K562 (cell line): ENCODE measurements at regions not wholly inside any gene's neighbourhood (a gene's known extent, or its start where the extent isn't known, plus 50 kb on each side); places are given as distances from the start of the nearest gene placed in this dataset.

ENCODE experiments used
- ATAC-seq: fragments of 200-7000 bp; cut with Tn5 transposase; 3 replicates; pipeline ENCODE4 v1.9.1; 2020; ENCODE audit warnings: moderate library complexity
- BruUV-seq: library from RNA; stranded (reverse); fragments of 400-500 nt; replicated peaks from 2 replicates; lab custom pipeline; 2021; lab: Mats Ljungman, UMichigan
- CTCF ChIA-PET: fragments of 300-600 bp; formaldehyde crosslinking; extraction: SDS; loops from one replicate; lab custom pipeline; 2021; ENCODE audit warnings: low intra/inter-chr PET ratio; lab: Yijun Ruan, JAX
- POLR2A ChIA-PET: fragments of 300-600, 350-650 bp; sonication (Branson Sonifier 250); formaldehyde crosslinking; extraction: SDS; loops from one replicate; lab custom pipeline; 2021; ENCODE audit warnings: antibody characterized with exemption, inconsistent platforms; lab: Yijun Ruan, JAX
- DNase-seq, 4 experiments: peaks; one replicate each; pipeline versions ENCODE4 v3.0.0 to v3.0.0-alpha.2; 2011 to 2018; ENCODE audit warnings: low spot score in 3 of 4, mixed read lengths in 3 of 4; ENCODE audit errors: extremely low read depth in 1 of 4
- FAIRE-seq: peaks from 2 replicates; lab custom pipeline; 2011; peaks lifted over from hg19 to GRCh38; lab: Jason Lieb, UNC
- H2AFZ ChIP-seq: 2 replicates; pipeline ENCODE4 v1.6.0; 2011; ENCODE audit warnings: low read depth, low read length, control low read depth, inconsistent platforms
- H3K27ac ChIP-seq: fragments of 200-600 bp; 3 replicates; pipeline ENCODE4 v1.8.0; 2011; ENCODE audit warnings: low read depth, mild to moderate bottlenecking, control low read depth, inconsistent platforms, low read length, moderate library complexity, mixed read lengths; ENCODE audit errors: extremely low read depth
- H3K27me3 ChIP-seq, 2 experiments: fragments of 300-600 bp in 1 of 2; 2 replicates in 1 of 2; 3 replicates in 1 of 2; pipeline versions ENCODE4 v1.6.0 to v1.8.0; 2011; ENCODE audit warnings: inconsistent platforms in 2 of 2, low read length in 2 of 2, mild to moderate bottlenecking in 1 of 2, mixed read lengths in 1 of 2, moderate library complexity in 1 of 2; ENCODE audit not compliant: control insufficient read depth in 2 of 2, insufficient read depth in 2 of 2
- H3K36me3 ChIP-seq: fragments of 300-600 bp; 3 replicates; pipeline ENCODE4 v1.8.0; 2011; ENCODE audit warnings: mild to moderate bottlenecking, low read length, inconsistent platforms; ENCODE audit not compliant: control insufficient read depth, insufficient read depth
- H3K4me1 ChIP-seq, 2 experiments: fragments of 200-600 bp in 1 of 2; replicated peaks in 1 of 2; 2 replicates in 1 of 2; 3 replicates in 1 of 2; pipeline versions ENCODE4 v1.5.1 to v1.8.0; 2011; ENCODE audit warnings: inconsistent platforms in 2 of 2, low read length in 2 of 2, mild to moderate bottlenecking in 1 of 2, mixed read lengths in 1 of 2, moderate library complexity in 1 of 2; ENCODE audit not compliant: control insufficient read depth in 2 of 2, insufficient read depth in 2 of 2
- H3K4me2 ChIP-seq: 2 replicates; pipeline ENCODE4 v1.6.1; 2011; ENCODE audit warnings: low read length, control low read depth, inconsistent platforms, mixed read lengths; ENCODE audit not compliant: insufficient read depth
- H3K4me3 ChIP-seq: fragments of 200-600 bp; sonication (generic), shearing (Covaris generic); 2 replicates; pipeline ENCODE4 v1.5.1; 2016; ENCODE audit warnings: control low read depth, inconsistent platforms
- H3K79me2 ChIP-seq: fragments of 200-600 bp; 3 replicates; pipeline ENCODE4 v1.8.0; 2011; ENCODE audit warnings: low read length, inconsistent platforms; ENCODE audit not compliant: control insufficient read depth, insufficient read depth
- H3K9ac ChIP-seq, 2 experiments: 2 replicates each; pipeline versions ENCODE4 v1.6.0 to v1.6.1; 2011; ENCODE audit warnings: low read depth in 2 of 2, low read length in 2 of 2, control low read depth in 1 of 2, inconsistent platforms in 1 of 2, mild to moderate bottlenecking in 1 of 2, mixed read lengths in 1 of 2; ENCODE audit not compliant: insufficient read depth in 1 of 2
- H3K9me1 ChIP-seq: one replicate; pipeline ENCODE4 v1.6.0; 2011; ENCODE audit warnings: inconsistent platforms, mild to moderate bottlenecking, low read length, moderate library complexity; ENCODE audit not compliant: control insufficient read depth, insufficient read depth
- H3K9me3 ChIP-seq: replicated peaks from 2 replicates; pipeline ENCODE4 v1.5.1; 2011; ENCODE audit warnings: low read depth, low read length, inconsistent platforms; ENCODE audit not compliant: control insufficient read depth, insufficient read depth
- H4K20me1 ChIP-seq: replicated peaks from 2 replicates; pipeline ENCODE4 v1.6.1; 2011; ENCODE audit warnings: low read length, inconsistent platforms, mixed read lengths; ENCODE audit not compliant: control insufficient read depth, insufficient read depth
- CREB1 ChIP-seq, 2 experiments: sonication (generic) in 1 of 2; formaldehyde crosslinking in 1 of 2; IDR thresholded peaks; 2 replicates each; pipeline versions ENCODE4 v1.6.1 to v1.8.0; 2012 to 2022; ENCODE audit warnings: inconsistent platforms in 1 of 2, mild to moderate bottlenecking in 1 of 2, missing genetic modification reagents in 1 of 2, moderate library complexity in 1 of 2
- MIER1 ChIP-seq: fragments of 450-650 bp; IDR thresholded peaks from 2 replicates; pipeline ENCODE4 v1.6.1; 2016; ENCODE audit warnings: antibody characterized with exemption, mild to moderate bottlenecking, low read depth
- ZNF707 ChIP-seq: fragments of 250-450 bp; sonication (Bioruptor Pico); conservative IDR thresholded peaks from 2 replicates; pipeline ENCODE4 v1.8.0; 2022; ENCODE audit warnings: inconsistent platforms, mild to moderate bottlenecking, moderate library complexity
- WGBS: fragments of 100-300 bp; shearing (Covaris generic); methylation state at CpG from one replicate; pipeline ENCODE4 v1.1.6; 2016; ENCODE audit warnings: low coverage, mixed read lengths; ENCODE audit not compliant: insufficient coverage; ENCODE audit errors: missing lambda C conversion rate; 5-methylcytosine and 5-hydroxymethylcytosine counted together
- in situ Hi-C: fragments of 300-500 bp; cut with MboI; formaldehyde crosslinking; loops from 4 replicates; pipeline ENCODE4 v1.15.0; 2018; ENCODE audit warnings: inconsistent platforms, mixed read lengths
- intact Hi-C: fragments of 100-400 bp; cut with micrococcal nuclease; formaldehyde crosslinking; loops from 2 replicates; pipeline ENCODE4 v1.14.2; 2022

DNA sequence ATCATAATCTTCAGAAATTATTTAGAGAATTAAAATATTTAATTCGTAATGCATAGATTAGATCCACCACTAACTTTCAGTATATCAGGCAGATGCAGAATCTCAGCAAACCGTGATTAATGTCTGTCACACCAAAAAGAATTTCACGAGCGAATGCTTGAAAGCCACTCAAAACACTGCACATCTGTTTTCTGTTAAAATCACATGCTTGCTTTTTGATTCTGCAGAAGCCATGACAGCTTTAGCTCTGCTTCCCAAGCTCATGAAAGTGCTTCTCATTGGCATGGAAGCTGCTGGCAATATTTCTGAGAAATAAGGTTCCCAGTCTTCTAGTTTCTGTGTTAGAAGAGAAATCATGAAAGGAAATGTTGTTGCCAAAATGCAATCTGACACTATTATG lies 837.8 kb upstream of the LRRN3 start:
- BruUV-seq = no TSS peak
- in situ Hi-C loops (no loop called here), intact Hi-C loops (no loop called here)
- ATAC-seq (no peak), DNase-seq (no peak), FAIRE-seq (no peak)
- TF ChIP-seq CREB1 (IDR thresholded peaks at IDR 0.05) (no peak), CREB1 (CRISPR knock-in tag; IDR thresholded peaks at IDR 0.05) (no peak), MIER1 (no peak)
- Histone ChIP-seq H3K9me3 (0 out of 2 replicates have a peak, but pooled peaks cover 4% of the 10 kb centered on the region), H3K36me3 (no peaks in the 10 kb centered on the region), H3K4me2 (no peak overlapping the region), H3K9ac (no peak overlapping the region), H3K4me1 (no peaks in the 10 kb centered on the region), H3K4me3 (no peak overlapping the region), H3K79me2 (no peaks in the 10 kb centered on the region), H3K27ac (no peak overlapping the region), H3K27me3 (no peaks in the 10 kb centered on the region), H3K9me1 (no peaks in the 10 kb centered on the region), H4K20me1 (no peaks in the 10 kb centered on the region), H2AFZ (no peak overlapping the region)
- 0% methylated on average over 4 of the region's 4 CpGs for WGBS
- POLR2A ChIA-PET = no interaction called here
- CTCF ChIA-PET = no interaction called here

DNA sequence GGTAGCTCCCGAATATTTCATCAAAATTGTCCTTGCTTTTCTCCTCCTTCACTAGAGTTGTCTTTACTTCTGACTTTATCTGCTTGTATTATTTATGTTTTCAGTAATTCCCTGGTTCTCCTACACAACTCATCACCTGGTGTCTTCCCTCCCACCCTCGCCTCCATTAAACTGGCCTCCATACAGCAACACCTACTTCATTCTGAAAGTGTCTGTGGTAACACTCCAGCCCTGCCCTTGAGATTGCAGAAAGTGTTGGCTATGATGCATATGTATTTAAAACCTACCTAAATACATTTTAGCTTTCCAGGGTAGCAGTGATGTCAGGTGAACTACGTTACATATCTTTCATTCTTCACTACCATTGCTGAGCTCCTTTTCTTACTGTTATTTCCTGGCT lies 833.3 kb upstream of the LRRN3 start:
- no TSS peak for BruUV-seq
- no peak for ATAC-seq
- TF ChIP-seq ZNF707 = no peak
- TF ChIP-seq, all 486 proteins: peak for 0
- intact Hi-C loops = no loop called here
- no peaks in the 10 kb centered on the region for H3K9me1 ChIP-seq
- no peak overlapping the region for H3K9ac ChIP-seq
- H3K36me3 ChIP-seq = no peaks in the 10 kb centered on the region
- 0% methylated on average over 3 of the region's 3 CpGs for WGBS
- no peaks in the 10 kb centered on the region for H3K79me2 ChIP-seq
- no peaks in the 10 kb centered on the region for H3K4me1 ChIP-seq
- in situ Hi-C loops = no loop called here
- H2AFZ ChIP-seq = no peak overlapping the region
- no peaks in the 10 kb centered on the region for H4K20me1 ChIP-seq
- CTCF ChIA-PET = no interaction called here
- no peaks in the 10 kb centered on the region for H3K27me3 ChIP-seq
- 0 out of 2 replicates have a peak, but pooled peaks cover 4% of the 10 kb centered on the region for H3K9me3 ChIP-seq
- FAIRE-seq (no peak), DNase-seq (no peak)
- H3K4me3 ChIP-seq = no peak overlapping the region
- H3K4me2 ChIP-seq = no peak overlapping the region
- H3K27ac ChIP-seq = no peak overlapping the region
- POLR2A ChIA-PET = interaction anchor here (0.7 kb wide), 1 partner anchor 21 kb away, joined by 4 read pairs; no protein-coding TSS in a partner anchor
